Keratinocyte (primary cell): ENCODE measurements at regions not wholly inside any gene's neighbourhood (a gene's known extent, or its start where the extent isn't known, plus 50 kb on each side); places are given as distances from the start of the nearest gene placed in this dataset.

Experiments used
- DNase-seq: peaks from one replicate; pipeline ENCODE4 v3.0.0-alpha.2; 2011; ENCODE audit warnings: low read depth, missing footprints, low spot score
- FAIRE-seq: peaks from 2 replicates; lab custom pipeline; 2011; peaks lifted over from hg19 to GRCh38; lab: Jason Lieb, UNC
- H2AFZ ChIP-seq: 2 replicates; pipeline ENCODE4 v1.6.0; 2012; ENCODE audit warnings: low read length, control low read depth, inconsistent platforms; ENCODE audit not compliant: control insufficient read depth
- H3K27ac ChIP-seq: 2 replicates; pipeline ENCODE4 v1.5.1; 2011; ENCODE audit warnings: low read length; ENCODE audit not compliant: control insufficient read depth, insufficient read depth
- H3K27me3 ChIP-seq: 3 replicates; pipeline ENCODE4 v1.6.0; 2011; ENCODE audit warnings: low read length; ENCODE audit not compliant: control insufficient read depth, insufficient read depth; ENCODE audit errors: extremely low read depth
- H3K36me3 ChIP-seq, 2 experiments: 2 replicates in 1 of 2; 3 replicates in 1 of 2; pipeline ENCODE4 v1.5.1; 2011; ENCODE audit warnings: low read length in 2 of 2, mild to moderate bottlenecking in 1 of 2; ENCODE audit not compliant: control insufficient read depth in 2 of 2, insufficient read depth in 2 of 2; ENCODE audit errors: extremely low read depth in 1 of 2
- H3K4me1 ChIP-seq: 3 replicates; pipeline ENCODE4 v1.5.1; 2011; ENCODE audit warnings: low read length; ENCODE audit not compliant: control insufficient read depth, insufficient read depth; ENCODE audit errors: extremely low read depth
- H3K4me2 ChIP-seq: 3 replicates; pipeline ENCODE4 v1.6.0; 2011; ENCODE audit warnings: low read depth, low read length; ENCODE audit not compliant: control insufficient read depth, insufficient read depth; ENCODE audit errors: extremely low read depth
- H3K4me3 ChIP-seq, 3 experiments: fragments of 200-600 bp in 1 of 3; sonication (generic) in 1 of 3; 2 replicates in 2 of 3; 3 replicates in 1 of 3; pipeline ENCODE4 v1.5.1; 2011 to 2016; ENCODE audit warnings: low read length in 3 of 3, mild to moderate bottlenecking in 3 of 3, control low read depth in 2 of 3, inconsistent platforms in 1 of 3, low read depth in 1 of 3, mixed read lengths in 1 of 3, mixed run types in 1 of 3, moderate library complexity in 1 of 3; ENCODE audit not compliant: control insufficient read depth in 2 of 3, insufficient read depth in 2 of 3; ENCODE audit errors: extremely low read depth in 1 of 3
- H3K79me2 ChIP-seq: 2 replicates; pipeline ENCODE4 v1.6.0; 2012; ENCODE audit warnings: low read length; ENCODE audit not compliant: control insufficient read depth, insufficient read depth
- H3K9ac ChIP-seq: 3 replicates; pipeline ENCODE4 v1.6.0; 2011; ENCODE audit warnings: low read length; ENCODE audit not compliant: control insufficient read depth, insufficient read depth; ENCODE audit errors: extremely low read depth
- H3K9me1 ChIP-seq: 3 replicates; pipeline ENCODE4 v1.6.0; 2011; ENCODE audit warnings: low read length; ENCODE audit not compliant: control insufficient read depth, insufficient read depth; ENCODE audit errors: extremely low read depth
- H3K9me3 ChIP-seq: 2 replicates; pipeline ENCODE4 v1.5.1; 2012; ENCODE audit warnings: low read depth, low read length; ENCODE audit not compliant: control insufficient read depth
- H4K20me1 ChIP-seq: 3 replicates; pipeline ENCODE4 v1.6.0; 2011; ENCODE audit warnings: low read length; ENCODE audit not compliant: control insufficient read depth, insufficient read depth; ENCODE audit errors: extremely low read depth
- CTCF ChIP-seq, 3 experiments: IDR thresholded peaks in 1 of 3; conservative IDR thresholded peaks in 1 of 3; optimal IDR thresholded peaks in 1 of 3; 2 replicates in 2 of 3; 3 replicates in 1 of 3; pipeline versions ENCODE3 to v1.5.1; 2011; ENCODE audit warnings: low read length in 3 of 3, mild to moderate bottlenecking in 3 of 3, moderate library complexity in 2 of 3, control low read depth in 1 of 3, inconsistent platforms in 1 of 3; ENCODE audit not compliant: insufficient read depth in 2 of 3; ENCODE audit errors: extremely low read depth in 1 of 3
- EZH2 ChIP-seq: IDR thresholded peaks from one replicate; pipeline ENCODE4 v1.6.1; 2012; ENCODE audit warnings: inconsistent platforms, mild to moderate bottlenecking, low read length, moderate library complexity
- dilution Hi-C: fragments of 300-500 bp; cut with MboI; formaldehyde crosslinking; loops from one replicate; pipeline ENCODE4 v1.7.0; 2020; ENCODE audit warnings: low sequenced_read_pairs; ENCODE audit not compliant: extremely low pct_ligation_motif_present

GRCh38 chr5:26419987-26420386 is 618.4 kb downstream of the CDH9 start:
- H3K4me3 ChIP-seq = no peak overlapping the region
- H2AFZ ChIP-seq = no peak overlapping the region
- H3K79me2 ChIP-seq = no peaks in the 10 kb centered on the region
- TF ChIP-seq EZH2 (no peak), CTCF (optimal IDR thresholded peaks at IDR 0.05 in 1 of 3, IDR thresholded peaks at IDR 0.05 in 1 of 3, conservative IDR thresholded peaks at IDR 0.05 in 1 of 3; ENCODE audit: extremely low read depth in 1 of 3, insufficient read depth in 2 of 3, low read length in 3 of 3) (no peak)
- no peaks in the 10 kb centered on the region for H3K27me3 ChIP-seq
- H3K9me1 ChIP-seq = no peaks in the 10 kb centered on the region
- no peak overlapping the region for H3K4me2 ChIP-seq
- FAIRE-seq = no peak
- dilution Hi-C loops = no loop called here
- H3K4me1 ChIP-seq = no peaks in the 10 kb centered on the region
- H3K36me3 ChIP-seq = no peaks in the 10 kb centered on the region
- DNase-seq = no peak
- no peaks in the 10 kb centered on the region for H4K20me1 ChIP-seq
- no peak overlapping the region for H3K9ac ChIP-seq
- no peak overlapping the region for H3K27ac ChIP-seq
- peaks cover 2% of the 10 kb centered on the region for H3K9me3 ChIP-seq

GRCh38 chr5:26416911-26417310 is 621.5 kb downstream of the CDH9 start:
- DNase-seq (no peak), FAIRE-seq (no peak)
- H3K27ac ChIP-seq = no peak overlapping the region
- TF ChIP-seq CTCF (optimal IDR thresholded peaks at IDR 0.05 in 1 of 3, IDR thresholded peaks at IDR 0.05 in 1 of 3, conservative IDR thresholded peaks at IDR 0.05 in 1 of 3; ENCODE audit: extremely low read depth in 1 of 3, insufficient read depth in 2 of 3, low read length in 3 of 3) = no peak
- H3K27me3 ChIP-seq = no peaks in the 10 kb centered on the region
- no peak overlapping the region for H2AFZ ChIP-seq
- dilution Hi-C loops = no loop called here
- H3K9ac ChIP-seq = no peak overlapping the region
- no peaks in the 10 kb centered on the region for H3K9me1 ChIP-seq
- no peaks in the 10 kb centered on the region for H3K79me2 ChIP-seq
- no peaks in the 10 kb centered on the region for H4K20me1 ChIP-seq
- H3K4me2 ChIP-seq = no peak overlapping the region
- no peaks in the 10 kb centered on the region for H3K36me3 ChIP-seq
- H3K4me1 ChIP-seq = no peaks in the 10 kb centered on the region
- peaks cover 2% of the 10 kb centered on the region for H3K9me3 ChIP-seq
- no peak overlapping the region for H3K4me3 ChIP-seq
